Osteoblast (primary cell): ENCODE measurements at regions not wholly inside any gene's neighbourhood (a gene's known extent, or its start where the extent isn't known, plus 50 kb on each side); places are given as distances from the start of the nearest gene placed in this dataset.
A peak's percentile ranks its signal among the peaks of the same experiment; 100 is the strongest.
"Not testable (repeated sequence)": the region's sequence is repeated elsewhere in the genome, so short reads cannot be mapped to it uniquely, and the experiment has no call there.

Experiments
- DNase-seq: peaks from one replicate; pipeline ENCODE4 v3.0.0; 2011; ENCODE audit warnings: low spot score, mixed read lengths; ENCODE audit not compliant: insufficient read length; ENCODE audit errors: missing footprints
- H2AFZ ChIP-seq: 2 replicates; pipeline ENCODE4 v1.6.0; 2011; ENCODE audit warnings: mild to moderate bottlenecking, low read length
- H3K27ac ChIP-seq: 2 replicates; pipeline ENCODE4 v1.5.1; 2011; ENCODE audit warnings: mild to moderate bottlenecking, low read depth, low read length, moderate library complexity
- H3K27me3 ChIP-seq: 2 replicates; pipeline ENCODE4 v1.6.0; 2012; ENCODE audit warnings: mild to moderate bottlenecking, control low read depth, inconsistent platforms, low read length, moderate library complexity; ENCODE audit not compliant: insufficient read depth
- H3K36me3 ChIP-seq: 2 replicates; pipeline ENCODE4 v1.5.1; 2011; ENCODE audit warnings: mild to moderate bottlenecking, low read length, control low read depth, moderate library complexity; ENCODE audit not compliant: insufficient read depth
- H3K4me1 ChIP-seq: 2 replicates; pipeline ENCODE4 v1.5.1; 2011; ENCODE audit warnings: mild to moderate bottlenecking, low read length, control low read depth, moderate library complexity; ENCODE audit not compliant: insufficient read depth
- H3K4me2 ChIP-seq: 2 replicates; pipeline ENCODE4 v1.6.0; 2011; ENCODE audit warnings: mild to moderate bottlenecking, low read length; ENCODE audit not compliant: insufficient read depth
- H3K4me3 ChIP-seq: fragments of 200-600 bp; sonication (generic); 3 replicates; pipeline ENCODE4 v1.5.1; 2012; ENCODE audit warnings: mild to moderate bottlenecking, low read length, inconsistent platforms; ENCODE audit not compliant: insufficient read depth
- H3K79me2 ChIP-seq: 2 replicates; pipeline ENCODE4 v1.6.0; 2012; ENCODE audit warnings: mild to moderate bottlenecking, low read length, control low read depth, inconsistent platforms; ENCODE audit not compliant: insufficient read depth
- H3K9me3 ChIP-seq: 2 replicates; pipeline ENCODE4 v1.5.1; 2011; ENCODE audit warnings: low read depth, low read length, control low read depth
- H4K20me1 ChIP-seq: 2 replicates; pipeline ENCODE4 v1.6.0; 2012; ENCODE audit warnings: mild to moderate bottlenecking, low read length, control low read depth; ENCODE audit not compliant: insufficient read depth
- CTCF ChIP-seq: IDR thresholded peaks from 2 replicates; pipeline ENCODE4 v1.5.1; 2011; ENCODE audit warnings: mild to moderate bottlenecking, low read depth, low read length, moderate library complexity; ENCODE audit errors: extremely low read depth

DNA sequence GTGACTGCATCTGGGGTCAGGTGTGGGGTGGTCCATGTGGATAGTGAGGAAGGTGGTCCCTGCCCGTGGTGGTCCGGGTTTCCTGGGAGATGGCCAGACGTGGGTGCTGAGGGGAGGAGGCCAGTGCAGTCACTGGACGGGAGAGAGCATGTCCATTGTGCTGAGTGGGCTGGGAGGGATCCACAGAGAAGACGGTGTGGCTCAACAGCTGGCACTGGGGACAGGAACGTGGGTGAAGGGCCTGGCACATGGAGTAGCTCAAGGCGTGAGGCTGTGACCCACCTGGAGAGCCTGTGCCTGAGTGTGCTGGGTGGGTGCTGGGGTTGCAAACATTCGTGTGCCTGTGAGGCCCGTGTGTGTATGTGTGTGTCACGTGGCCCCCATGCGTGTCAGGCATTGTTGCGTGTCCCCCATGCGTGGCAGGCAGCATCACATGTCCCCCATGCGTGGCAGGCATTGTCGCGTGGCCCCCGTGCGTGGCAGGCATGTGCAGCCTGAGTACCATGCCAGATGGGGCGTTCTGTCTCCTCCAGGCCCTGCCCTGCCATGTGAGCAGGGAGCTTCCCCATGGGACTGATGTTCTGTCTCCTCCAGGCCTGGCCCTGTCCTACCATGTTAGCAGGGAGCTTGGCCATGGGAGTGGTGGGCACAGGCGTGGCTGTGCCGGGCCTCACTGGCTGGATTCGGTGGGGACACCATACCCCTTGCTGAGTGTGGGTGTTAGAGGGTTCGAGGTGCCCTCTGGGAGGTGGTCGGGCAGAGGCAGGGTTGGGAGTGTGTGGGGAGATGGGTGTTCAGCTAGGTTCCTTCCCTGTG is 89.8 kb downstream of the TMEM121 start:
- H3K9me3 ChIP-seq, H3K79me2 ChIP-seq, H3K4me2 ChIP-seq, H4K20me1 ChIP-seq, H3K4me1 ChIP-seq, H3K4me3 ChIP-seq, H3K36me3 ChIP-seq, H3K27me3 ChIP-seq, H3K27ac ChIP-seq, H2AFZ ChIP-seq: not testable (repeated sequence)
- DNase-seq, result peak; percentile 75

- H3K36me3 ChIP-seq, result no peaks in the 10 kb centered on the region
- H3K4me1 ChIP-seq, result no peaks in the 10 kb centered on the region
- H3K4me2 ChIP-seq, result no peak overlapping the region
- H3K79me2 ChIP-seq, result no peaks in the 10 kb centered on the region
- no peaks in the 10 kb centered on the region for H3K27me3 ChIP-seq
- DNase-seq, result peak; percentile 45
- no peak overlapping the region for H2AFZ ChIP-seq
- no peak overlapping the region for H3K27ac ChIP-seq
- no peak overlapping the region for H3K4me3 ChIP-seq
- no peaks in the 10 kb centered on the region for H3K9me3 ChIP-seq
- TF ChIP-seq CTCF, result no peak
- H4K20me1 ChIP-seq, result no peaks in the 10 kb centered on the region
Measured at GRCh38 chr14:105616802-105617192, 90.4 kb downstream of the TMEM121 start.

GRCh38 chr14:105617201-105617777 is 90.9 kb downstream of the TMEM121 start:
- no peaks in the 10 kb centered on the region for H3K27me3 ChIP-seq
- H2AFZ ChIP-seq, result no peak overlapping the region
- no peaks in the 10 kb centered on the region for H3K4me1 ChIP-seq
- no peak overlapping the region for H3K4me2 ChIP-seq
- H3K9me3 ChIP-seq, result no peaks in the 10 kb centered on the region
- no peak for TF ChIP-seq CTCF
- DNase-seq, result peak; percentile 78
- H4K20me1 ChIP-seq, result no peaks in the 10 kb centered on the region
- no peaks in the 10 kb centered on the region for H3K36me3 ChIP-seq
- no peak overlapping the region for H3K27ac ChIP-seq
- H3K79me2 ChIP-seq, result no peaks in the 10 kb centered on the region
- H3K4me3 ChIP-seq, result no peak overlapping the region

DNA sequence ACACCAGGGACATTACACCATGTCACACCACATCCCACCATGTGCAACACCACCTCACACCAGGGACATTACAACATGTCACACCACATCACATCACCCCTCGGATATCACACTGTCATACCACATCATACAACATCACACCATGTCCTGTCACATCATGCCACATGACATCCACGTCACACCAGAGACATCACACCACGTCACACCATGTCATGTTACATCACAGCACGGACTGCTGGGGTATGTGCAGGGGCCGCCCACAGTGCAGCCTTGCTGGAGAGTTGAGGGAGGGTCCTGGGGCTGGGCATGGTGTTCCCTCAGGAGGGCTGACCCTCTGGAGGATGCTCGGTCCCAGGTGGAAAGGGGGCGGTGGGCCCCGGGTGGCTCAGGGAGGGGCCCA is 91.4 kb downstream of the TMEM121 start:
- H3K4me1 ChIP-seq, H3K36me3 ChIP-seq, H3K27me3 ChIP-seq, H3K27ac ChIP-seq, H3K9me3 ChIP-seq, DNase-seq, H3K79me2 ChIP-seq, H4K20me1 ChIP-seq, H3K4me2 ChIP-seq, H3K4me3 ChIP-seq, H2AFZ ChIP-seq: not testable (repeated sequence)

- not testable (repeated sequence) for H2AFZ ChIP-seq, H3K27me3 ChIP-seq, H3K4me3 ChIP-seq, H3K9me3 ChIP-seq, H3K27ac ChIP-seq, H3K79me2 ChIP-seq, H3K4me1 ChIP-seq, H3K36me3 ChIP-seq, H3K4me2 ChIP-seq, H4K20me1 ChIP-seq
- DNase-seq, result peak; percentile 26
Measured at GRCh38 chr14:105619324-105619723, 92.9 kb downstream of the TMEM121 start.

DNA sequence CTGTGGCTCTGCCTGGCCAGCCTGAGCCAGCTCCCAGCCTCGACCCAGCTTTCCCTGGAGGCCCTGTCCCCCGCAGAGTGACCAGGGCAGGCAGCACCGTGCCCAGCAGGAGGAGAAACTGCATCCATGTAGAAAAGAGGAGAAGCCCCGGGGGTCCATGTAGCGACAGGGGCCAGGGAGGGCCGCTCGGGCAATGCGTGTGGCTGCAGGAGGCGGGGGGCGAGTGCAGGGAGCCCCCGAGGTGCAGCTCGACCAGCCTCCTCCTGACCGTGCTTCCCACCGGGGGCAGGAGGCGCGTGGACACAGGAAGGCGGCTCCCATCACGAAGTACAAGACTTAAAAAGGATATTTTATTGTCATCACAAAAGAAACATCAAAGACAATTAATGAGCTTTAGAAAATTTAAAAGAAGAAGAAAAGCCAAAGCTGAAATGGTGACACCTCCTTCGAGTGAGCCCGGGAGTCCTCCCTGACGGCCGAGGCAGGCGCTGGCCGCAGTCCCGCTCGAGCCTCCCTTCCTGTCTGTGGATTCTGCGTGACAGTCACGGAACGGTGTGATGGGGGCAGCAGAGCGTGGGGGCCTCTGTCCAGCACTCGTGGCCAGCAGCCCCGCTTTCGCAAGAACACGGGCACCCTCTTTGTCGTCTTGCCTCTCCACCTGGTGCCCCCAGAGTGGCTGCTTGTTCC is 93.9 kb downstream of the TMEM121 start:
- H2AFZ ChIP-seq, H4K20me1 ChIP-seq, H3K27me3 ChIP-seq, H3K4me1 ChIP-seq, H3K9me3 ChIP-seq, H3K79me2 ChIP-seq, H3K4me3 ChIP-seq, H3K36me3 ChIP-seq, H3K27ac ChIP-seq, H3K4me2 ChIP-seq: not testable (repeated sequence)
- peak; percentile 58 for DNase-seq

GRCh38 chr14:105620865-105621471 is 94.6 kb downstream of the TMEM121 start:
- H2AFZ ChIP-seq, DNase-seq, H3K79me2 ChIP-seq, H3K27ac ChIP-seq, H3K4me2 ChIP-seq, H3K27me3 ChIP-seq, H4K20me1 ChIP-seq, H3K4me3 ChIP-seq, H3K4me1 ChIP-seq, H3K9me3 ChIP-seq, H3K36me3 ChIP-seq: not testable (repeated sequence)
